ENCODE measurements at regions not wholly inside any gene's neighbourhood (a gene's known extent, or its start where the extent isn't known, plus 50 kb on each side); places are given as distances from the start of the nearest gene placed in this dataset.

DNA sequence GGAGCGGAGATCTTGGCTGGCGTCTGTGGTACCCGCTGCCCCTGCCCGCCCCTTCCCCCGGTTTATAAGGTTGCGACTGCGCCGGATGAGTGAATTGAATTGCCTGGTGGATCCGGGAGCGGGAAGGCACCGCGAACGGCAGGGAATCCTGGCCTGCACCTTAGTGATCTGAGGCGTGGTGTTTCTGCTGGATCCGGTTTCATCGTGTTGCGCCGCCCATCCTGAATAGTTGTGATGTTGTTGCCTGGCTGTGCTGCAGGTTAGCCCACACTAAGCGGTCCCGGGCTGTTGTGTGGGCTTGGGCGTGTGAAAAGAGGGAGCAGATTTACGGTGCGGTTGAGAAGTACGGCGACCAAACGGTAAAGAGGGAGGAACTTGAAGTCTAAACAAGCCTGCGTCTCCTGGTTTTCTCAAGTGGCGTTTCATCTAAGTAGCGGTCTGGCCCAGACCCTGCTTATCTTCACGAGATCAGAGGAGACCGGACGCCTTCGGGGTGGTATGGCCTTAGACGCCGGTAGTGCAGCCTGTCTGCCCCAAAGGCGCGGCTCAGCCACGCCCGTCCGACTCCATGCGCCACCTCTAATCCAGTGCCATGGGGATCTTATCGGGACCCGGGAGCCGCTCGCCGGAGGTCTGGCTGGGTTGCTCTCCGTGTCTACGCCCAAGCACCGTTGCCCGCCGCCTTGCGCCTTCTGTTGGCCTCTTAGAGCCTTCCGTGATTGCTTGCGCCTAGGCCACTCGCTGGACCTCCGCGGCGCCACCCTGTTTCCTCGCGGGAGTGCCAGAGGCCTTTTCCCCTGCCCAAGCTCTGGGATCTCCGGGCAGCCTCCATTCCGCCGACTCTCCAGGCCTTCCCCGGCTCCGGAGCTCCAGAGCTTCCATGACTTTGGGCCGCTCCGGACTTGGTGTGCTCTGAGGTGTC lies 87.5 kb upstream of the RHOU start:
- Histone ChIP-seq H3K4me1 (peaks cover 4 to 21% (median 18%) of the 10 kb centered on the region in 12 donors), H3K27me3 (peaks cover 24 to 62% (median 51%) of the 10 kb centered on the region in 9 donors), H3K36me3 (no peaks in the 10 kb centered on the region), H3K9me3 (no peaks in the 10 kb centered on the region), H3K27ac (peak overlapping the region in 1 of 12 donors; percentile 11), H3K4me3 (peak overlapping the region; percentile 2 to 63 (median 48))
- intact Hi-C loops (cut with DNase I), result no loop called here
- ATAC-seq (peak; percentile 47 to 72 (median 60)), DNase-seq (peak in 2 of 5 donors; percentile 41 to 67)
- TF ChIP-seq POLR2A (IDR thresholded peaks at IDR 0.05), result no peak
- TF ChIP-seq, protein P1, sequence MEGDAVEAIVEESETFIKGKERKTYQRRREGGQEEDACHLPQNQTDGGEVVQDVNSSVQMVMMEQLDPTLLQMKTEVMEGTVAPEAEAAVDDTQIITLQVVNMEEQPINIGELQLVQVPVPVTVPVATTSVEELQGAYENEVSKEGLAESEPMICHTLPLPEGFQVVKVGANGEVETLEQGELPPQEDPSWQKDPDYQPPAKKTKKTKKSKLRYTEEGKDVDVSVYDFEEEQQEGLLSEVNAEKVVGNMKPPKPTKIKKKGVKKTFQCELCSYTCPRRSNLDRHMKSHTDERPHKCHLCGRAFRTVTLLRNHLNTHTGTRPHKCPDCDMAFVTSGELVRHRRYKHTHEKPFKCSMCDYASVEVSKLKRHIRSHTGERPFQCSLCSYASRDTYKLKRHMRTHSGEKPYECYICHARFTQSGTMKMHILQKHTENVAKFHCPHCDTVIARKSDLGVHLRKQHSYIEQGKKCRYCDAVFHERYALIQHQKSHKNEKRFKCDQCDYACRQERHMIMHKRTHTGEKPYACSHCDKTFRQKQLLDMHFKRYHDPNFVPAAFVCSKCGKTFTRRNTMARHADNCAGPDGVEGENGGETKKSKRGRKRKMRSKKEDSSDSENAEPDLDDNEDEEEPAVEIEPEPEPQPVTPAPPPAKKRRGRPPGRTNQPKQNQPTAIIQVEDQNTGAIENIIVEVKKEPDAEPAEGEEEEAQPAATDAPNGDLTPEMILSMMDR (IDR thresholded peaks at IDR 0.05), result no peak
- 1 to 4% (median 2%) methylated on average over 52 to 67 of the region's 67 CpGs for WGBS, 4 donors

DNA sequence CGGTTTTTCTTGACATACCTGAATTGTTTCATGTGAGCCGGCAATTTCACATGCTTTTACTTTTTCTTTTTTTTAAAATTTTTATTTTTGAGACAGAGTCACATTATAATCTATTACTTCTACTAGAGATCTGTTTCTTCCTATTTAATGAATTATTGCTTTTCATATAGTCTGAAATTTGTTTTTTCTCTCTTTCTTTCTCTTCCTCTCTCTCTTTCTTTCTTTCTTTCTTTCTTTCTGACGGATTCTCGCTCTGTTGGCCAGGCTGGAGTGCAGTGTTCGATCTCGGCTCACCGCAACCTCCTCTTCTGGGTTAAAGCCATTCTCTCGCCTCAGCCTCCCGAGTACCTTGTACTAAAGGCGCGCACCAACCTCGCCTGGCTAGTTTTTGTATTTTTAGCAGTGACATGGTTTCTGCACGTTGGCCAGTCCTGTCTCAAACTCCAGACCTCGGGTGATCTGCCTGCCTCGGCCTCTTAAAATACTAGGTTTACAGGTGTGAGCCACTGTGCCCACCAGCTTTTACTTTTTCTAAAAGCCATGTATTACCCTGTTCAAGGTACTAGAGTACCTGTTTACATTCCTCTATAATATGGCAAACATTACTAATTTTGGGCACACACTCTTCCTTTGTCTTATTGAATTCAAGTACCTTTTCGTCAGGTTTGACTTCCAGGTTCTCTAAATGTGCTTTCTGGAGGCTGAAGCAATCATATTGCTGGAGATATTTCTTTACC lies 86.5 kb upstream of the RHOU start:
- H3K4me1 ChIP-seq, result peaks cover 4 to 21% (median 18%) of the 10 kb centered on the region in 12 donors
- H3K27me3 ChIP-seq, result peaks cover 27 to 71% (median 61%) of the 10 kb centered on the region in 9 donors
- intact Hi-C loops (cut with DNase I), result no loop called here
- ATAC-seq, result no peak
- DNase-seq, result peak in 1 of 5 donors; percentile 7
- H3K27ac ChIP-seq, result no peak overlapping the region
- H3K4me3 ChIP-seq, result peak overlapping the region in 4 of 12 donors; percentile 2 to 63 (median 53)
- 58 to 74% (median 67%) methylated on average over 16 of the region's 16 CpGs for WGBS, 4 donors
- TF ChIP-seq, protein P1 (IDR thresholded peaks at IDR 0.05), result no peak
- TF ChIP-seq POLR2A (IDR thresholded peaks at IDR 0.05), result no peak
- no peaks in the 10 kb centered on the region for H3K9me3 ChIP-seq
- H3K36me3 ChIP-seq, result no peaks in the 10 kb centered on the region

DNA sequence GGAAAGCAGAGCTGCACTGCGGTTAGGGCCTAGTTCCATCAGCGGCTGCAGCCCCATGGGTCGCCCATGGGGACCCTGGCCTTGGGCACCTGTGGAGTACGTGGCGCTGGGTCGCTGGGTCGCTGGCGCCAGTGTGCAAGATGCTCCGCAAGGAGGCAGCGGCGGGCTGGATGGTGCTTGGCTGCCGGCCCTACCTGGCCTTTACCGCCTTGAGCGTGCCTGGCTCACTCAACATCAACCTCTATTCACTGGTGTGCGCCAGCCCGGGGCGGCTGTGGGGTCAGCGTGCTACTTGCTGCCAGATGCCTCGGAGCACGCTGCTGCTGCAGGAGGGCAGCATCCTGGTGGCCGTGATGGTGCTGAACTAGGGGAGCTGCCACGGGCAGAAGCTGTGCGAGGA lies 85.1 kb upstream of the RHOU start:
- DNase-seq, result peak in 2 of 5 donors; percentile 23 to 59
- whole genome bisulfite sequencing, 4 donors, result 26 to 40% (median 29%) methylated on average over 15 to 23 of the region's 23 CpGs
- no peak for ATAC-seq
- Histone ChIP-seq H3K4me1 (peaks cover 4 to 21% (median 18%) of the 10 kb centered on the region in 12 donors), H3K4me3 (no peak overlapping the region), H3K27ac (no peak overlapping the region), H3K27me3 (peaks cover 33 to 83% (median 72%) of the 10 kb centered on the region in 9 donors), H3K9me3 (no peaks in the 10 kb centered on the region), H3K36me3 (no peaks in the 10 kb centered on the region)
- intact Hi-C loops (cut with DNase I), result no loop called here
- TF ChIP-seq POLR2A (IDR thresholded peaks at IDR 0.05), result no peak
- TF ChIP-seq, protein P1 (IDR thresholded peaks at IDR 0.05), result no peak

DNA sequence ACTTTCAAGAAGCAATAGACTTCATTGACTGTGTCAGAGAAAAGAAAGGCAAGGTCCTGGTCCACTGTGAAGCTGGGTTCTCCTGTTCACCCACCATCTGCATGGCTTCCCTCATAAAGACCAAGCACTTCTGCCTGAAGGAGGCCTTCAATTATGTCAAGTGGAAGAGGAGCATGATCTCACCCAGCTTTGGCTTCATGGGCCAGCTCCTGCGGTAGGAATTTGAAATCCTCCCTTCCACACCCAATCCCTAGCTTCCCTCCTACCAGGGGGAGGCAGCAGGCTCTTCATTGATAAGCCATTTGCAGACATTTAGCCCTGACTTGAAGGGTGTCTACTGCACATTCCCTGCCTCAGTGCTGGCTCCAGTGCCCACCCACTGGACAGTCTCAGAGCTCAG lies 84.3 kb upstream of the RHOU start:
- WGBS, 4 donors, result 75 to 100% (median 81%) methylated on average over 1 of the region's 1 CpG
- H3K27me3 ChIP-seq, result peaks cover 33 to 90% (median 75%) of the 10 kb centered on the region in 9 donors
- intact Hi-C loops (cut with DNase I), result no loop called here
- no peak overlapping the region for H3K4me3 ChIP-seq
- no peak for TF ChIP-seq POLR2A (IDR thresholded peaks at IDR 0.05)
- TF ChIP-seq, protein P1 (IDR thresholded peaks at IDR 0.05), result no peak
- no peaks in the 10 kb centered on the region for H3K36me3 ChIP-seq
- ATAC-seq, result no peak
- no peak for DNase-seq
- H3K4me1 ChIP-seq, result peaks cover 4 to 21% (median 18%) of the 10 kb centered on the region in 12 donors
- H3K27ac ChIP-seq, result no peak overlapping the region
- no peaks in the 10 kb centered on the region for H3K9me3 ChIP-seq
